ENCODE measurements at regions not wholly inside any gene's neighbourhood (a gene's known extent, or its start where the extent isn't known, plus 50 kb on each side); places are given as distances from the start of the nearest gene placed in this dataset.
"Not testable (repeated sequence)": the region's sequence is repeated elsewhere in the genome, so short reads cannot be mapped to it uniquely, and the experiment has no call there.

GRCh38 chrX:123093792-123094191, 90.3 kb upstream of the GRIA3 start:
- peaks cover 0 to 2% of the 10 kb centered on the region in 2 donors for H3K9me3 Mint-ChIP-seq
- H3K27ac Mint-ChIP-seq = no peak overlapping the region

GRCh38 chrX:123108513-123109427, 75.3 kb upstream of the GRIA3 start:
- no peak for ATAC-seq
- no peak for DNase-seq (ENCODE audit: low spot score in 2 of 2)
- no peaks in the 10 kb centered on the region for H3K36me3 Mint-ChIP-seq

More at GRCh38 chrX:123093792-123094191, 90.3 kb upstream of the GRIA3 start:
- H3K36me3 Mint-ChIP-seq = no peaks in the 10 kb centered on the region
- ATAC-seq (no peak), DNase-seq (ENCODE audit: low spot score in 2 of 2) (no peak)

GRCh38 chrX:123121241-123121640, 62.8 kb upstream of the GRIA3 start:
- DNase-seq (ENCODE audit: low spot score in 2 of 2) (no peak), ATAC-seq (no peak)
- Mint-ChIP-seq H3K9me3 (no peaks in the 10 kb centered on the region), H3K36me3 (no peaks in the 10 kb centered on the region), H3K27ac (no peak overlapping the region)

More at GRCh38 chrX:123108513-123109427, 75.3 kb upstream of the GRIA3 start:
- H3K9me3 Mint-ChIP-seq = no peaks in the 10 kb centered on the region
- no peak overlapping the region for H3K27ac Mint-ChIP-seq

- not testable (repeated sequence) for H3K36me3 Mint-ChIP-seq; H3K27ac Mint-ChIP-seq; ATAC-seq; DNase-seq (ENCODE audit: low spot score in 2 of 2)
- peaks cover 0 to 12% of the 10 kb centered on the region in 2 donors for H3K9me3 Mint-ChIP-seq
Observed at GRCh38 chrX:123129805-123130204, 54.3 kb upstream of the GRIA3 start.

Measured in activated naive CD4-positive, alpha-beta T cell treated with anti-CD3 and anti-CD28 coated beads, Interleukin-2, amount 50 U/mL, for 72 hours (primary cell).